ENCODE measurements at regions not wholly inside any gene's neighbourhood (a gene's known extent, or its start where the extent isn't known, plus 50 kb on each side); places are given as distances from the start of the nearest gene placed in this dataset.
"Not testable (repeated sequence)": the region's sequence is repeated elsewhere in the genome, so short reads cannot be mapped to it uniquely, and the experiment has no call there.

DNA sequence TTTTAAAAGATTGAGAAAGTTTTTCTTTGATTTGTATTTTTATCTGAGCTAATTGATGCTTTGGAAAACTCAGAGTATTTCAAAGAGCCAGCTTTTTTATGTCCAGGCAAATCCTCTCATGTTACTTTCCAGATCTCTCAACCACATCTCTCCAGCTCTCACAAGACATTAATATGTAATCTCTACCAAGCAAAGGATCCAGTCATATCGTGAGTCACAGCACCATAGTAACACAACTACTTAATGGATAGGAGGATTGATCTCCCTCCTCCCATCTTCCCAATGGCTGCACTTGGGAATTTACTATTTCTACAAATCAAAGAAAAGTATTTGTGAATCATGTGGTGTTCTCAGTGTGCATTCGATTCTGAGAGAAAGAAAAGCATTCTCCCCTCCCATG, 63.3 kb downstream of the POU4F1 start:
- DNase-seq (ENCODE audit: extremely low read depth, low read depth, low spot score), result no peak

DNA sequence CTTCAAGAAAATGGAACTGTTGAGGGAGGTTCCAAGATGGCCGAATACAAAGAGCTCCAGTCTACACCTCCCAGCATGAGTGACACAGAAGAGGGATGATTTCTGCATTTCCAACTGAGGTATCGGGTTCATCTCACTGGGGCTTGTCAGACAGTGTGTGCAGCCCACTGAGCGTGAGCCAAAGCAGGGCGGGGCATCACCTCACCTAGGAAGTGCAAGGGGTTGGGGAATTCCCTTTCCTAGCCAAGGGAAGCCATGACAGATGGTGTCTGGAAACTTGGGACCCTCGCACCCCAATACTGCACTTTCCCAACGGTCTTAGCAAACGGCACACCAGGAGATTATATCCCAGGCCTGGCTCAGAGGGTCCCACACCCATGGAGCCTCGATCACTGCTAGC, 77.3 kb downstream of the POU4F1 start:
- DNase-seq (ENCODE audit: extremely low read depth, low read depth, low spot score), result not testable (repeated sequence)

GRCh38 chr13:78524936-78525335, 78.4 kb downstream of the POU4F1 start:
- no peak for DNase-seq (ENCODE audit: extremely low read depth, low read depth, low spot score)

- no peak for DNase-seq (ENCODE audit: extremely low read depth, low read depth, low spot score)
Observed at GRCh38 chr13:78521091-78521490, 82.3 kb downstream of the POU4F1 start.

DNA sequence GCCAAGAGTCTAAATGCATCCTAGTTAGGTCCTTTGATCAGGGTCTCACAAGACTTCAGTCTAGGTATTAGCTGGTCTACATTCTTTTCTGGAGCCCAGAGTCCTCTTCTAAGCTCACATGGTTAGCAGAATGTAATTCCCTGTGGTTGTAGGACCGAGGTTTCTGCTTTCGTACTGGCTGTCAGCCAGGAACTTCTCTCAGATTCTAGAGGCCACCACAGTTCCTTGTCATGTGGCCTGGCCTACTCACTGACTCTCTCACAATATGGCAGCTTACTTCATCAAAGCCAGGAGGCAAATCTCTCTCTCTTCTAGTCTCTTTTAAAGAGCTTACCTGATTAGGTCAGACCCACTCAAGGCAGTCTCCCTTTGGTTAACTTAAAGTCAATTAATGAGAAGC, 82.9 kb downstream of the POU4F1 start:
- no peak for DNase-seq (ENCODE audit: extremely low read depth, low read depth, low spot score)

GRCh38 chr13:78518482-78518881, 84.9 kb downstream of the POU4F1 start:
- not testable (repeated sequence) for DNase-seq (ENCODE audit: extremely low read depth, low read depth, low spot score)

GRCh38 chr13:78499802-78500201, 103.5 kb downstream of the POU4F1 start:
- DNase-seq (ENCODE audit: extremely low read depth, low read depth, low spot score), result no peak

- DNase-seq (ENCODE audit: extremely low read depth, low read depth, low spot score), result no peak
Observed at GRCh38 chr13:78497702-78498355, 105.5 kb downstream of the POU4F1 start.

GRCh38 chr13:78491978-78492377, 111.4 kb downstream of the POU4F1 start:
- no peak for DNase-seq (ENCODE audit: extremely low read depth, low read depth, low spot score)

GRCh38 chr13:78490225-78490624, 113.1 kb downstream of the POU4F1 start:
- not testable (repeated sequence) for DNase-seq (ENCODE audit: extremely low read depth, low read depth, low spot score)

DNA sequence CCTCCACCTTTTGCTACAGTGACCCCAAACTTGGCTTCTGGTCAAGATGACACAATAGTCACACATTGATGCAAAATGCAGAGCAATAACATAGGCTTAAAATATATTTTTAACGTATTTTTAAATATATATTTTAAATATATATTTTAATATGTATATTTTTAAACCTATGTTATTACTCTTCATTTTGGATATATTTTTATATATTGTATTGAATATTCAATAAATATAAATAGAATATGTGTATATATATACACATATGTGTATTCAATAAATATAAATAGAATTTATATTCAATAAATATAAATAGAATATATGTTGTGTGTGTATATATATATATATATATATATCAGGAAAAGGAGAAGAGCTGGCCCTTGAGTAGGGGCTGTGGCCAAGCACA, 115.6 kb downstream of the POU4F1 start:
- DNase-seq (ENCODE audit: extremely low read depth, low read depth, low spot score), result no peak

- DNase-seq (ENCODE audit: extremely low read depth, low read depth, low spot score), result no peak
Observed at GRCh38 chr13:78485803-78486202, 117.5 kb downstream of the POU4F1 start.

GRCh38 chr13:78478183-78478582, 125.2 kb downstream of the POU4F1 start:
- DNase-seq (ENCODE audit: extremely low read depth, low read depth, low spot score), result no peak

DNA sequence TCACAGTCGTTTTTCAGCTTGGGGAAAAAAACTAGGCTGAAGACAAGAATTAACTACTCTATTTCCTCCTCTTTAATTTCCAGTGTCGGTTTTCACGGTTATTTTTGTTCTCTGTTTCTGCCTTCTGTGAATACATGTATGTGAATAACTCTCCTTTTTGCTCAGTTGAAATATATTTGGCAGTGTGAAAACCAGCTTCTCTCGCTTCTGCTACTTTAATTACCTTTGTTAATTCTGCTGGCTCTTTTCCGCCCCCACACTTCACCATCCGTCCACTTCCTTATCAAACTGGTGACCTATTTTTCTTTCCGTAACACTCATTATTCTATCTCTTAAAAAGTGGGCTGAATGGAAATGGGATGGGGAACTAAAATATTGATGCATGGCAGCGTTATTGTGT, 126.4 kb downstream of the POU4F1 start:
- no peak for DNase-seq (ENCODE audit: extremely low read depth, low read depth, low spot score)

DNA sequence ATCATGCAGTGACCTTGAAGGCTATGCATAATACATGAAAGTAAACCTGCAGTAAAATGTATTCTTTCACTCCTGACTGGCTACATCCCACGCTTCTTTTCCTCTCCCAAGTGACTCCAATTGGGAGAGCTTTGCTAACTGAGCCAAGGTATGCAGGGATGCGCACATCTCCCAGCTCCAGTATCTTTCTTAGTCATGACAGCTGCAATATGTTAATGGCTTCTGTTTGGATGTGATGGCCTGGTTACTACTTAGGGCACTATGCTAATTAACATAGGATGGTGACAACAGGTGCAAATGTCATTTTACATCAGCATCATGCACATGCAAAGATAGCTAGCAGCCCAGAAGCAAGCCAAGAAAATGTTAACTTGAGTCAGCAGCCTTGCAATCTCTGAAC, 134.7 kb downstream of the POU4F1 start:
- DNase-seq (ENCODE audit: extremely low read depth, low read depth, low spot score), result no peak

- DNase-seq (ENCODE audit: extremely low read depth, low read depth, low spot score), result no peak
Observed at GRCh38 chr13:78465250-78465649, 138.1 kb downstream of the POU4F1 start.

DNA sequence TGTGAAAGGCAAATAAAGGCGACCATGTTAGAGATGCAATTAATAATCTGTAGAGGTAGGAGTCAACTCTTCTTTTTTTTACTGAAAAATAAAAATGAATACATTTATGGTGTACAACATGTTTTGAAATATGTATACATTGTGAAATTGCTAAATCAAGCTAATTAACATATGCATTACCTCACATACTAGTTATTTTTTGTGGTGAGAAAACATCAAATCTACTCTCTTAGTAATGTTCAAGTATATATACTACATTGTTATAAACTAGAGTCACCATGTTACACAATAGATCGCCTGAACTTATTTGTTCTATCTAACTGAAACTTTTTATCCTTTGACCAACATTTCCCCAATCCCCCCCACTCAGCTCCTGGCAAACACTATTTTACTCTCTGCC, 143.2 kb downstream of the POU4F1 start:
- DNase-seq (ENCODE audit: extremely low read depth, low read depth, low spot score), result no peak

- DNase-seq (ENCODE audit: extremely low read depth, low read depth, low spot score), result no peak
Observed at GRCh38 chr13:78443839-78444238, 159.5 kb downstream of the POU4F1 start.

DNA sequence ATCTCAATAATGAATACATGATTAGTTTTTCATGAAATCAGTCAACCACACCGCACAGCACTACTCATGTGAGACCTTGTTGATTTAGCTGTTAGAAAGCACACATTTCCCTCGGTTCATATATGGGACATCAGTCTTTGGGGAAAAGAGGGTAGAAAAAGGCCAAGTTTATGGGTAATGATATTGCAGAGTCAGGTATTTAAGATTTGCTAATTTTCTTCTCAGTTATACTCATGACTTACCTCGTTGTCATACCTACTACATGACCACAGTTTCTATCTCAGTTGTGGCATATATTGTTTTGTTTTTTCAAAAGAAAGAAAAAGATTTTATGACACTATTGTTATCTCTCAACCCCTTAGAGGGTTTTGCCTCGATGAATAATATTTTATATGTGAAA, 165.6 kb downstream of the POU4F1 start:
- no peak for DNase-seq (ENCODE audit: extremely low read depth, low read depth, low spot score)

DNA sequence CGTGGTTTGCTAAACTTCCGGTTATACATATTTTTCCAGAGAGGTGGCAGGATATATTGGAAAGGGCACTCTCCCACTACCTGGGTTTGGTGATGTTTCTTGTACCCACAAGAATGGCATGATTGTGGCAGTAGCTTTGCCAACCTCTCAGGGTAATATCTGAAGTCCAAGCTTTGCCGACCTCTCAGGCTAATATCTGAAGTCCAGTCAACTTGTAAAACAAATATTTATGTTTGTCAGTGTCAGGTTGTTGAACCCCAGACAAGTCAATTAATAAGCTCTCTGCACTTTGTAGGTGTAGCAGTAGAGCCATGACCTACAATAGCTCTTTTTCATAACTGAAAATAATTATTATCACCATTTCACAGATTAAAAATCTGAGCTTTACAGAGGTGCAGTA, 167.0 kb downstream of the POU4F1 start:
- DNase-seq (ENCODE audit: extremely low read depth, low read depth, low spot score), result no peak

DNA sequence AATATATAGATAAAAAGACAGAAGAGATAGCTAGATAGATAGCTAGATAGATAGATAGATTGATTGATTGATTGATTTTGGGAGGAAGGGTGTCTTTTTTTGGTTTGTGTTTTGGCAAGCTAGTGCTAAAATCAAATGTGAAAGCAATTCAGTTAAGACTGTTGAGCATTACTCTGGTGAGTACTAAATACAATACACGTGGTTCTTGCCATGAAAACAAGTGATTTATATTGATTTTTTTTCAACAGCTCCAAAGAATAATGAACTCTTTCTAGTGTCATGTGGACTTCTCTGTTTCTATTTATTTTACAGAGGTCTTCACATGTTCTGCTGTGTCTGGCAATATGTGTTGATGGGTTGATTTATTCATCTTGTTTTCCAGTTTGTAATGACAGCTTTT, 172.0 kb downstream of the POU4F1 start:
- DNase-seq (ENCODE audit: extremely low read depth, low read depth, low spot score), result no peak

DNA sequence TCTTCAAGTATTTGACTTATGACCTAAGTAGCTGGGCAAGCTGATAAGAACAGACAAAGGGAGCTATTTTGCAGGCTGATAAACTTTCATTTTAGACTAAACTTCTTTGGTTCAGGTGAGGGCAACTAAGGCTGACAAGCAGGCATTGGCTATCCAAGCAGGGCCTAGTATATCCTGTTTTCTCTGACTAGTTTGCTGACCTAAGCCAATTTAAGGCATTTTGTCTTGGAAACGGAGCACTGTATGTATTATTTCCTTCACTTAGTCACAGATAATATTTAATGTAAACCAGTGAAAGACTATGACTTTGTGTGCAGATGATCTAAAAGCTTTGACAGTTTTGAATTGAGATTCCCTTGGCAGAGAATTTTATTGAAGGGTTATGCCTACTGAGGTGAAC, 172.5 kb downstream of the POU4F1 start:
- no peak for DNase-seq (ENCODE audit: extremely low read depth, low read depth, low spot score)

GRCh38 chr13:78430166-78430791, 173.1 kb downstream of the POU4F1 start:
- DNase-seq (ENCODE audit: extremely low read depth, low read depth, low spot score), result no peak

Data from glomerular endothelial cell (primary cell).